ENCODE measurements at regions not wholly inside any gene's neighbourhood (a gene's known extent, or its start where the extent isn't known, plus 50 kb on each side); places are given as distances from the start of the nearest gene placed in this dataset.

DNA sequence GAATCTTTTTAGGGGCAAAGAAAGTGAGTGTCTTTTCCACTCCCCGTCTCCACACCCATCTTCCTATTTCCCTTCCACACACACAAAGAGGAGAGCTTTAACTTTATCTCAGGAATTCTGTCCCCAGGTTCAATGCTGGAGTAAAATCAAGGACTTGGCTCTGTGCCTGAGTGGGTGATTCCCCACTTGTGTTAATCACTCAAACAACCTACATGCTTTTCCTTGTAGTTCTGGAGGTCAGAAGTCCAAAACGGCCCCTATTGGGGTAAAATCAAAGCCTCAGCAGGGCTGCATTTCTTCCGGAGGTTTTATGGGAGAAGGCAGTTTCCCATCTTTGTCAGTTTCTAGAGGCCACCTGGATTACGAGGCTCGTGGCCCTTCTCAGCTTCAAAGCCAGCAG is 422.3 kb upstream of the RBFOX1 start:
- TF ChIP-seq, protein P1, sequence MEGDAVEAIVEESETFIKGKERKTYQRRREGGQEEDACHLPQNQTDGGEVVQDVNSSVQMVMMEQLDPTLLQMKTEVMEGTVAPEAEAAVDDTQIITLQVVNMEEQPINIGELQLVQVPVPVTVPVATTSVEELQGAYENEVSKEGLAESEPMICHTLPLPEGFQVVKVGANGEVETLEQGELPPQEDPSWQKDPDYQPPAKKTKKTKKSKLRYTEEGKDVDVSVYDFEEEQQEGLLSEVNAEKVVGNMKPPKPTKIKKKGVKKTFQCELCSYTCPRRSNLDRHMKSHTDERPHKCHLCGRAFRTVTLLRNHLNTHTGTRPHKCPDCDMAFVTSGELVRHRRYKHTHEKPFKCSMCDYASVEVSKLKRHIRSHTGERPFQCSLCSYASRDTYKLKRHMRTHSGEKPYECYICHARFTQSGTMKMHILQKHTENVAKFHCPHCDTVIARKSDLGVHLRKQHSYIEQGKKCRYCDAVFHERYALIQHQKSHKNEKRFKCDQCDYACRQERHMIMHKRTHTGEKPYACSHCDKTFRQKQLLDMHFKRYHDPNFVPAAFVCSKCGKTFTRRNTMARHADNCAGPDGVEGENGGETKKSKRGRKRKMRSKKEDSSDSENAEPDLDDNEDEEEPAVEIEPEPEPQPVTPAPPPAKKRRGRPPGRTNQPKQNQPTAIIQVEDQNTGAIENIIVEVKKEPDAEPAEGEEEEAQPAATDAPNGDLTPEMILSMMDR (IDR thresholded peaks at IDR 0.05): no peak
- TF ChIP-seq POLR2A (IDR thresholded peaks at IDR 0.05) (no peak), POLR2AphosphoS5 (IDR thresholded peaks at IDR 0.05; ENCODE audit: insufficient read depth in 1 of 2, low read depth in 1 of 2) (no peak)

Data from vagina (tissue), 2 donors.